RCC 7860 (cell line): ENCODE measurements at regions not wholly inside any gene's neighbourhood (a gene's known extent, or its start where the extent isn't known, plus 50 kb on each side); places are given as distances from the start of the nearest gene placed in this dataset.
"Not testable (repeated sequence)": the region's sequence is repeated elsewhere in the genome, so short reads cannot be mapped to it uniquely, and the experiment has no call there.

ENCODE experiments used
- DNase-seq: peaks from one replicate; pipeline ENCODE4 v3.0.0-alpha.2; 2015; ENCODE audit warnings: low spot score
- FAIRE-seq: peaks from 2 replicates; lab custom pipeline; 2012; peaks lifted over from hg19 to GRCh38; lab: Jason Lieb, UNC

- not testable (repeated sequence) for FAIRE-seq, DNase-seq
Observed at GRCh38 chr14:19237656-19238055, 196.5 kb downstream of the POTEG start.

- not testable (repeated sequence) for FAIRE-seq, DNase-seq
Observed at GRCh38 chr14:19238584-19238983, 195.6 kb downstream of the POTEG start.

DNA sequence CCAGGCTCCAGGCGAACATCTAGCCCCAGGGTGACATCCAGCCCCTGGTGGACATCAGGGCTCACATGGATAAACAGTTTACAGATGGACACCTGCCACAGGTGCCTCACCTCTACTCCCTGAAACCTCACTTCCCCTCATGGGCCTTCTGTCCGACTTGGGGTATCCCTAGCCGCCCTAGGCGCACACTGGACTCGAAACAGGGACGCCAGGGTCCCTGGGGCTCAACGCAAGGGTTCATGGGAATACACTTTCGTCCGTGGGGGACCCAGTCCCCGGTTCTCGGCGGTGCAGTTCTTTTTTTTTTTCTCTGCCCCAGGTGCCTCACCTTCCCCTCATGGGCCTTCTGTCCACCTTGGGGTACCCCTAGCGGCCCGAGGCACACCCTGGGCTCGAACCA is 194.2 kb downstream of the POTEG start:
- DNase-seq, FAIRE-seq: not testable (repeated sequence)

DNA sequence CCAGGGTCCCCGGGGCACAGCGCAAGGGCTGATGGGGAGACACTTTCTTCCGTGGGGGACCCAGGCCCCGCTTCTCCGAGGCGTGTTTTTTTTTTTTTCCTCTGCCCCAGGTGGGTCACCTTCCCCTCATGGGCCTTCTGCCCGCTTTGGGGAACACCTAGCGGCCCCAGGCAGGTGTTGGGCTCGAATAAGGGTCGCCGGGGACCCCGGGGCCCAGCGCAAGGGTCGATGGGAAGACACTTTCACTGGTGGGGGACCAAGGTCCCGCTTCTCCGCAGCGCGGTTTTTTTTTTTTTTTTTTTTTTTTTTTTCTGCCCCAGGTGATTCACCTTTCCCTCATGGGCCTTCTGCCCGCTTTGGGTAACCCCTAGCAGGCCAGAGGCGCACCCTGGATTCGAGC is 193.8 kb downstream of the POTEG start:
- DNase-seq, FAIRE-seq: not testable (repeated sequence)

DNA sequence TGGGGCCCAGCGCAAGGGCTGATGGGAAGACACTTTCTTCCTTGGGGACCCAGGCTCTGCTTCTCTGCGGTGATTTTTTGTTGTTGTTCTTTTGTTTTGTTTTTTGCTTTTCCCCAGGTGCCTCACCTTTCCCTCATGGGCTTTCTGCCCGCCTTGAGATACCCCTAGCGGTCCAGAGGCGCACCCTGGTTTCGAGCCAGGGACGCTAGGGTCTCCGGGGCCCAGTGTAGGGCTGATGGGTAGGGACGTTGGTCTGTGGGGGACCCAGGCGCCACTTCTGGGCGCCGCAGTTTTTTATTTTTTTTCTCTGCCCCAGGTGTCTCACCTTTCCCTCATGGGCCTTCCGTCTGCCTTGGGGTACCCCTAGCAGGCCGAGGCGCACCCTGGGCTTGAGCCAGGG is 192.7 kb downstream of the POTEG start:
- FAIRE-seq, DNase-seq: not testable (repeated sequence)

DNA sequence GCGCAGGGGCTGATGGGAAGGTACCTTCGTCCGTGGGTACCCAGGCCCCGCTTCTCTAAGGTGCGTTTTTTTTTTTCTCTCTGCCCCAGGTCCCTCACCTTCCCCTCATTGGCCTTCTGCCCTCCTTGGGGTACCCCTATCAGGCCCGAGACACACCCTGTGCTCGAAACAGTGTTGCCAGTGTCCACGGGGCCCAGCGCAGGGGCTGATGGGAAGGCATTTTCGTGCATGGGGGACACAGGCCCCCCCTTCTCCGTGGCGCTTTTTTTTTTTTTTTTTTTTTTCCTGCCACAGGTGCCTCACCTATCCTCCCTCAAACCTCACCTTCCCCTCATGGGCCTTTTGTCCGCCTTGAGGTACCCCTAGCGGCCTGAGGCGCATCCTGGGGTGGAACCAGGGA is 191.6 kb downstream of the POTEG start:
- not testable (repeated sequence) for FAIRE-seq, DNase-seq

DNA sequence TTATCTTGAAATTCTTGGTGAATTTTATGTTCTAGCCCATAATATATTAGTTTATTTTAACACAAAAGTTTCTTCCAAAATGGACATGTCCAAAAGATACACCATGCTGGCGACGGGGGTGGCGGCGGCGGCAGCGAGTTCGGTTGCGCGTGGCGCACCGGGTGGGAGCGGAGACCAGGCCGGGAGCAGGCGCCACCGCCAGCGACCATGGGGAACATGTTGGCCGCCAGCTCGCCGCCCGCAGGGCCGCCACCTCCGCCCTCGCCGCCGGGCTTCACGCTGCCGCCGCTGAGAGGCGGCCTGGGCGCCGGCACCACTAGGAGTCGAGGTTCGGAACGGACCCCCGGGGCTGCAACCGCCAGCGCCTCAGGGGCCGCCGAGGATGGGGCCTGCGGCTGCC is 167.2 kb downstream of the POTEG start:
- not testable (repeated sequence) for FAIRE-seq, DNase-seq

- not testable (repeated sequence) for DNase-seq, FAIRE-seq
Observed at GRCh38 chr14:19267636-19268035, 166.5 kb downstream of the POTEG start.

DNA sequence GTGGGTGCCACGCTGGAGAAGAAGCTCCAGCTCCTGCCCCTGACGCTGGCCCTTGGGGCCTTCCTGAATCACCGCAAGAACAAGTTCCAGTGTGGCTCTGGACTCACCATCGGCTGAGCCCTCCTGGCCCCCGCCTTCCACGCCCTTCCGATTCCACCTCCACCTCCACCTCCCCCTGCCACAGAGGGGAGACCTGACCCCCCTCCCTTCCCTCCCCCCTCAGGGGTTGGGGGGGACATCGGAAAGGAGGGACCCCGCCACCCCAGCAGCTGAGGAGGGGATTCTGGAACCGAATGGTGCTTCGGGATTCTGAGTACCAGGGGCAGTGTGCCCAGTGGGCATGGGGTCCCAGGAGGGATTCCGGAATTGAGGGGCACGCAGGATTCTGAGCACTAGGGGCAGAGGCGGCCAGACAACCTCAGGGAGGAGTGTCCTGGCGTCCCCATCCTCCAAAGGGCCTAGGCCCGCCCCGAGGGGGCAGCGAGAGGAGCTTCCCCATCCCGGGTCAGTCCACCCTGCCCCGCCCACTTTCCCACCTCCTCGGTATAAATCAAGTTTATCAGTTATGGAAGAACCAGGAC is 166.0 kb downstream of the POTEG start:
- not testable (repeated sequence) for DNase-seq, FAIRE-seq

- not testable (repeated sequence) for DNase-seq, FAIRE-seq
Observed at GRCh38 chr14:19272235-19272634, 161.9 kb downstream of the POTEG start.

DNA sequence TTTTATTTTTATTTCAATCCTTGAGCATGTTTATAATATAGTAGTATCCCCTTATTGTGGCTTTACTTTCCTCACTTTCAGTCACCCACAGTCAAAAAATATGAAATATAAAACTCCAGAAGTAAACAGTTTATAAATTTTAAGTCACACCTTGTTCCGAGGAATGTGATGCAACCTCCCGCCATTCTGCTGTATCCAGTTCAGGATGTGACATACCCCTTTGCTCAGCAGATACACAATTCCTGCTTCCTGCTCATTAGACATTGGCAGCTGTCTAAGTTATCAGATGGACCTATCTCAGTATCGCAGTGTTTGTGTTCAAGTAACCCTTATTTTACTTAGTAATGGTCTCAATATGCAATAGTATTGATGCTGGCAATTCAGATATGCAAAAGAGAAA is 144.5 kb downstream of the POTEG start:
- not testable (repeated sequence) for DNase-seq, FAIRE-seq

- not testable (repeated sequence) for FAIRE-seq
Observed at GRCh38 chr14:19300243-19300642, 133.9 kb downstream of the POTEG start.

GRCh38 chr14:19300838-19301237 is 133.3 kb downstream of the POTEG start:
- not testable (repeated sequence) for DNase-seq, FAIRE-seq

More at GRCh38 chr14:19300243-19300642, 133.9 kb downstream of the POTEG start:
- not testable (repeated sequence) for DNase-seq

- not testable (repeated sequence) for FAIRE-seq
Observed at GRCh38 chr14:19303844-19304243, 130.3 kb downstream of the POTEG start.

GRCh38 chr14:19304442-19304841 is 129.7 kb downstream of the POTEG start:
- DNase-seq, result not testable (repeated sequence)
- FAIRE-seq, result peak; percentile 57

More at GRCh38 chr14:19303844-19304243, 130.3 kb downstream of the POTEG start:
- not testable (repeated sequence) for DNase-seq

DNA sequence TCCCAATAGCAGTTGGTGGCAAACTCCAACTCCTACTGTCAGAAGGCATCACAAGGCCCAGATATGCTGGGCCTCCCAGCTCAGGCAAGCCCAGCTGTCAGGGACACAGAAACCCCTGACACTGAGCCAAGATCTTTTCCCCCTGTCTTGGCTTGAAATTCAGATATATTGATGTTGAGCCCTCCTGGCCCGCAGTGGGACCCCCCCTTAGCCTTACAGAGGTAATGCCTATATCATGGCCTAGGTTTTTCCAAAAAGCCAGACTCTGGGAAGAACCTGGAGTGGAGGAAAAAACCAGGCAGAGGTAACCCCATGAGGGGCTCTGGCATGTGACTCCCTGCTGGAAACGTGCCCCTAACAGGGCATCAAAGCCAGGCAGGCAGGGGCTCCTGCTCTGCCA is 129.2 kb downstream of the POTEG start:
- FAIRE-seq, DNase-seq: not testable (repeated sequence)

GRCh38 chr14:19305776-19306175 is 128.4 kb downstream of the POTEG start:
- not testable (repeated sequence) for FAIRE-seq, DNase-seq

DNA sequence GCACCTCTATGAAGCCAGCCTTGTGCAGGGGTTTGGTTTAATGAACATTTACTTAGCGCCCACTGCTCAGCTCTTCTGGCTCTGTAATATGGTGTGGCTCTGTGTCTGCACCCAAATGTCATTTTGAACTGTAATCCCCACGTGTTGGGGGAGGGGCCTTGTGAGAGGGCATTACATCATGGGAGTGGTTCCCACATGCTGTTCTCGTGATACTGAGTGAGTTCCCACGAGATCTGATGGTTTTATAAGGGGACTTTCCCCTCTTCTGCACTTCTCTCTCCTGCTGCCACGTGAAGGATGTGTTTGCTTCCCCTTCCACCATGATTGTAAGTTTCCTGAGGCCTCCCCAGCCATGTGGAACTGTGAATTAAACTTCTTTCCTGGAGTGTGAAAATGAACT is 127.7 kb downstream of the POTEG start:
- FAIRE-seq, DNase-seq: not testable (repeated sequence)

DNA sequence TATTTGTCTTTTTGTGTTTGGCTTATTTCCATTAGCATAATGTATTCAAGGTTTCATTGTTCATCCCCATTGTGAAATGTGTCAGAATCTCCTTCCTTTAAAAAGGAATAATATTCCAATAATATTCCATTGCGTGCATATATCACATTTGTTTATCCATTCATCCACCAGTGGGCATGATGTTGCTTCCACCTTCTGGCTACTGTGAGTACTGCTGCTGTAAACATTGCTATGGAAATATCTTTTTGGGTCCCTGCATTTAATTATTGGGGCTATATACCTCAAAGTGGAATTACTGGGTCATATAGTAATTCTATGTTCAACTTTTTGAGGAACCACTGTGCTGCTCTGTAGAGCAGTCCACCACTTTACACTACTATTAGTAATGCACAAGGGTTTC is 123.1 kb downstream of the POTEG start:
- FAIRE-seq, DNase-seq: not testable (repeated sequence)

DNA sequence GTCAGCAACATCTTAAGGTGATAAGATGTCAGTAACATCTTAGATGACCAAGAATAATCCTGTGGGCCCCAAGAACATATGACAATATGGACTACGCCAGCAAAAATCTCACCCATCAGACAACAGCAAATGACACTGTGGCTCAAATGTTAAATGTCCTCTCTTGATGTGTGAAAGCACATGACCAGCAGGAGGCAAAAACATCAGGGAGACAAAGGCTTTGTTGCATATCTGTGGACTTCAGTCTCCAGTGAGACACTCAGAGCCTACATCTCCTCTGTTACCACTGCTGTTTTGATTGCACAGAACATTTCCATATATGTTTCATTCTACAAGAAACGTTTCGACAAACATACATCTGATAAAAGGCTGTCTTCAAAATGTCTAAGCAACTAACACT is 103.5 kb downstream of the POTEG start:
- DNase-seq, FAIRE-seq: not testable (repeated sequence)

- DNase-seq, FAIRE-seq: not testable (repeated sequence)
Observed at GRCh38 chr14:19337232-19338059, 96.7 kb downstream of the POTEG start.

DNA sequence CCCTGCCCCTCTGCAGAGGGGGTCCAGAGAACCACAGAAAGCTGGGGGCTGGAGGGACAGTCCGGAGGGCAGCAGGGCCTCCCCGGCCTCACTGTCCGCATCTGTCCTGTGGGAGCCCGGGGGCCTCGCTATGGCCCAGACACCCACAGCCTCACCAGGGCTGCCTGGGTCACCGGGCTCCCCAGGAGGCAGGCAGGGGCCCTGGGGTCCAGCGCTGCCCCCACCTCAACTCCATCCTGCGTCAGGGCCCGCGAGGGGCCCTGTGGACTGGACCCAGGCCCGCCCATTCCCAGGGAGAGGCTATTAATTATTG is 96.1 kb downstream of the POTEG start:
- not testable (repeated sequence) for DNase-seq, FAIRE-seq
